GM06990 (cell line): ENCODE measurements at regions not wholly inside any gene's neighbourhood (a gene's known extent, or its start where the extent isn't known, plus 50 kb on each side); places are given as distances from the start of the nearest gene placed in this dataset.

Experiments
- DNase-seq: peaks from one replicate; pipeline ENCODE4 v3.0.0-alpha.2; 2011; ENCODE audit not compliant: insufficient read length; ENCODE audit errors: extremely low read depth
- H3K27me3 ChIP-seq: replicated peaks from 2 replicates; pipeline ENCODE4 v1.6.0; 2011; ENCODE audit warnings: low read length; ENCODE audit not compliant: control insufficient read depth, insufficient read depth
- H3K36me3 ChIP-seq: 2 replicates; pipeline ENCODE4 v1.5.1; 2011; ENCODE audit warnings: low read length; ENCODE audit not compliant: control insufficient read depth, insufficient read depth
- H3K4me3 ChIP-seq: replicated peaks from 2 replicates; pipeline ENCODE4 v1.5.1; 2011; ENCODE audit warnings: low read depth, mild to moderate bottlenecking, control low read depth, low read length
- TF ChIP-seq, protein P1 (sequence below): IDR thresholded peaks from 2 replicates; pipeline ENCODE4 v1.5.1; 2011; ENCODE audit warnings: low read length, control low read depth, mild to moderate bottlenecking, inconsistent platforms; ENCODE audit not compliant: insufficient read depth, poor library complexity, severe bottlenecking

DNA sequence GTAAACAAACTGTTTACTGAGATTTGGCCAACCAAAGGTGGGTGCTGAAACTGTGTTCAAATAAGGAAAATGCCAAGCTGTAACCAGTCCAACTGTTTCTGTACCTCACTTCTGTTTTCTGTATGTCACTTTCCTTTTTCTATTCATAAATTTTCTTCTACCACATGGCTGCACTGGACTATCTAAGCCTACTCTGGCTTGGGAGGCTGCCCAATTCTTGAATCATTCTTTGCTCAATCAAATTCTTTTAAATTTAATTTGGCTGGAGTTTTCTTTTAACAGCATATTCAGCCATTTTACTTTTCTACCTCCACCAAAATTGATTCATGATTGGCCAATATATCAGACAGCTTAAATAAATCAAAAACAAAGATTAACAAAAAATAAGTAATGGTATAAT is 1575.5 kb upstream of the SPRY2 start:
- H3K27me3 ChIP-seq = no peaks in the 10 kb centered on the region
- DNase-seq = no peak
- H3K36me3 ChIP-seq = no peaks in the 10 kb centered on the region
- H3K4me3 ChIP-seq = no peak overlapping the region
- TF ChIP-seq, protein P1, sequence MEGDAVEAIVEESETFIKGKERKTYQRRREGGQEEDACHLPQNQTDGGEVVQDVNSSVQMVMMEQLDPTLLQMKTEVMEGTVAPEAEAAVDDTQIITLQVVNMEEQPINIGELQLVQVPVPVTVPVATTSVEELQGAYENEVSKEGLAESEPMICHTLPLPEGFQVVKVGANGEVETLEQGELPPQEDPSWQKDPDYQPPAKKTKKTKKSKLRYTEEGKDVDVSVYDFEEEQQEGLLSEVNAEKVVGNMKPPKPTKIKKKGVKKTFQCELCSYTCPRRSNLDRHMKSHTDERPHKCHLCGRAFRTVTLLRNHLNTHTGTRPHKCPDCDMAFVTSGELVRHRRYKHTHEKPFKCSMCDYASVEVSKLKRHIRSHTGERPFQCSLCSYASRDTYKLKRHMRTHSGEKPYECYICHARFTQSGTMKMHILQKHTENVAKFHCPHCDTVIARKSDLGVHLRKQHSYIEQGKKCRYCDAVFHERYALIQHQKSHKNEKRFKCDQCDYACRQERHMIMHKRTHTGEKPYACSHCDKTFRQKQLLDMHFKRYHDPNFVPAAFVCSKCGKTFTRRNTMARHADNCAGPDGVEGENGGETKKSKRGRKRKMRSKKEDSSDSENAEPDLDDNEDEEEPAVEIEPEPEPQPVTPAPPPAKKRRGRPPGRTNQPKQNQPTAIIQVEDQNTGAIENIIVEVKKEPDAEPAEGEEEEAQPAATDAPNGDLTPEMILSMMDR = no peak

DNA sequence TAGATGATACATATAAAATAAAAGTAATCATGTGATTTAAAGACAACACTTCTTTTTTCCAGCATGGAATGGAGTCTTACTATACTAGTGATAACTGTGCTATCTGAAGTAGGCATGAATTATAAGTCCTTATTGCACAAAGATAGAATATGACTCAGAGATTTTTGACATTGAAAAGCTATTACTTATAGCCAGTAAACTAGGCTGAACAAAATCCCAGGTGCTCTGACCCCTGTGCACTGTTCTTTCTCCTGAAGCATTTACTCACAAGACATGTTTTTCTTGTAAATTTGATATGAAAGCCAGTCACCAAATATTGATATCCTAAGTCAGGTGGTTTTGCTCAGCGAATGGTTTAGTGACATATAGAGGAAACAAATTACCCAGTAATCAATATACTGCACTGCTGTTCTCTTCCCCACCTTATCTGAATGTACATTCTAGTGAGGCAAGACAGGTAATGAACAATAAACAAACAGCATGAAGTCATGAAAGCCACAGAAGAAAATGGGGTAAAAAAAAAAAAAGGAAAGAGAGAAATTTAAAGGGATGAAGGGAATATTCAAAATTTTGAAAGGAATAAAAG is 1567.0 kb upstream of the SPRY2 start:
- H3K4me3 ChIP-seq = no peak overlapping the region
- no peak for DNase-seq
- H3K36me3 ChIP-seq = no peaks in the 10 kb centered on the region
- H3K27me3 ChIP-seq = no peaks in the 10 kb centered on the region
- TF ChIP-seq, protein P1 = no peak

DNA sequence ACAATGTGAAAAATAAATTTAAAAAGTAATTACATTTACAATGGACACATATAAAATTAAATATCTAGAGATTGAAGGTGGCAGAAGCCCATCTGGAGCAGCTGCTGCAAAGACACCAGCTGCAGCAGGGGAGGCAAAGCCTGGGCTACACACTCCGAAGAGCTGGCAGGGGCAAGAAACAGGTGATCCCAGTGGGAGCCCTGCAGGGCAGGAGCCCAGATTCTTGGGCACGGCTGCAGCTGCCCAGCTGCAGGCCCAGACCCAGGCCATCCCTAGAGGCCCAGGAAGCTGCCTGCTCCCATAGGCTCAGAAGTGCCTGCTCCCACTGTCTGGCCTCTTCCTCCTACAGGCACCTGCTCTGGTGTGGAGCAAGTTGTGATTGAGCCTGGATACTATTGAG is 1547.9 kb upstream of the SPRY2 start:
- Histone ChIP-seq H3K36me3 (no peaks in the 10 kb centered on the region), H3K27me3 (no peaks in the 10 kb centered on the region), H3K4me3 (no peak overlapping the region)
- TF ChIP-seq, protein P1 = no peak
- no peak for DNase-seq

DNA sequence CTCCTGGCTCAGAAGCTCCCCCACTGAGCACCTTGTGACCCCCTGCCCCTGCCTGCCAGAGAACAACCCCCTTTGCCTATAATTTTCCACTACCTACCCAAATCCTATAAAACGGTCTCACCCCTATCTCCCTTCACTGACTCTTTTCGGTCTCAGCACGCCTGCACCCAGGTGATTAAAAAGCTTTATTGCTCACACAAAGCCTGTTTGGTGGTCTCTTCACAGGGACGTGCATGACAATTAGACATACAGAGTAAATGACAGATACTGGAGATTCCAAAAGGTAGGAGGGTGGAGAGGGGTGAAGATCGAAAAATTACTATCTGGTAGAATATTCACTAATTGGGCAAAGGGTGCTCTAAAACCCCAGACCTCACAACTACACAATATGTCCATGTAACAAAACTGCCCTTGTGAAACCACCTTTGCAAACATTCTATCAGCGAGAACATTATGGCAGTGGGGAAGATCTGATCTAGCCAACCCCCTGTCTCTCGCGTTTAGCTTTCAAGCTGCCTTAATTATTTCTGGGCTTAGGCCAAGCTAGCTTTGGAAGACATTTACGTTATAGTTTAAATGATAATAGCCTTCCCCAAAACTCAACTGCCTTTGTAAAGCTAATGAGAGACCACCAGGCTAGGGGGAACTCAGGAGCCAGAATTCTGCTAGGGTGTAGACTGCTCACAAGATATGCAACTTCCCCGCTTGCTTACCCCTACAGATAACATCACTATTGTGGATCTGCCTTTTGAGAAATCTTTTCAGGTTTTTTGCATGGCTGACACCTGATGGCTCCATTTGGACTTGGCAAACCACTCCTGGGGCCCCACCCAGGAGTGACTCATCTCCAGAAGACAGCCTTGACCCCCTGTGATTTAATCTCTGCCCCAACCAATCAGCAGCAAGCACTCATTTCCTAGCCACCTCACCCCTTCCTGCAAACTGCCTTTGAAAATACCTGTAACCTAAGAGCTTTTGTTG is 1534.0 kb upstream of the SPRY2 start:
- DNase-seq = no peak
- no peak overlapping the region for H3K4me3 ChIP-seq
- H3K27me3 ChIP-seq = no peaks in the 10 kb centered on the region
- no peaks in the 10 kb centered on the region for H3K36me3 ChIP-seq
- TF ChIP-seq, protein P1 = no peak

DNA sequence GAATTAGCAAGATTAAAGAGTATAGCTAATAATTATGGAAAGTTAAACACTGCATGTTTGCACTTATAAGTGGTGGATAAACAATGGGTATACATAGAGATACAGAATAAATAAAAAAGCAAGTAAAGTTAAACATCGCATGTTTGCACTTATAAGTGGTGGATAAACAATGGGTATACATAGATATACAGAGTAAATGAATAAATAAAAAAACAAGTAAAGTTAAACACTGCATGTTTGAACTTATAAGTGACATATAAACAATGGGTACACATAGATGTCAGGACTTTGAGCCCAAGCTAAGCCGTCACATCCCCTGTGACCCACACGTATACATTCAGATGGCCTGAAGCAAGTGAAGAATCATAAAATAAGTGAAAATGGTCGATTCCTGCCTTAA is 1533.3 kb upstream of the SPRY2 start:
- DNase-seq = no peak
- H3K36me3 ChIP-seq = no peaks in the 10 kb centered on the region
- TF ChIP-seq, protein P1 = no peak
- no peak overlapping the region for H3K4me3 ChIP-seq
- no peaks in the 10 kb centered on the region for H3K27me3 ChIP-seq
